Hepatocyte (in vitro differentiated cells): ENCODE measurements at regions not wholly inside any gene's neighbourhood (a gene's known extent, or its start where the extent isn't known, plus 50 kb on each side); places are given as distances from the start of the nearest gene placed in this dataset.

Experiments used
- CTCF ChIP-seq: fragments of 200-600 bp; sonication (generic); IDR thresholded peaks from 2 replicates; pipeline ENCODE4 v1.5.1; 2016; ENCODE audit warnings: antibody characterized with exemption, mild to moderate bottlenecking; ENCODE audit not compliant: poor library complexity
- EZH2phosphoT487 ChIP-seq: fragments of 200-600 bp; sonication (generic); IDR thresholded peaks from one replicate; pipeline ENCODE4 v1.6.1; 2018; ENCODE audit warnings: antibody characterized with exemption, mild to moderate bottlenecking, low read depth, moderate library complexity; ENCODE audit not compliant: unreplicated experiment, severe bottlenecking

GRCh38 chr12:22866406-22866805, 241.4 kb downstream of the ETNK1 start:
- TF ChIP-seq CTCF (no peak), EZH2phosphoT487 (no peak)
